HK-2 (cell line): ENCODE measurements at regions not wholly inside any gene's neighbourhood (a gene's known extent, or its start where the extent isn't known, plus 50 kb on each side); places are given as distances from the start of the nearest gene placed in this dataset.
"Not testable (repeated sequence)": the region's sequence is repeated elsewhere in the genome, so short reads cannot be mapped to it uniquely, and the experiment has no call there.

ENCODE experiments used
- DNase-seq: peaks from one replicate; pipeline ENCODE4 v3.0.0-alpha.2; 2018; ENCODE audit not compliant: unreplicated experiment

DNA sequence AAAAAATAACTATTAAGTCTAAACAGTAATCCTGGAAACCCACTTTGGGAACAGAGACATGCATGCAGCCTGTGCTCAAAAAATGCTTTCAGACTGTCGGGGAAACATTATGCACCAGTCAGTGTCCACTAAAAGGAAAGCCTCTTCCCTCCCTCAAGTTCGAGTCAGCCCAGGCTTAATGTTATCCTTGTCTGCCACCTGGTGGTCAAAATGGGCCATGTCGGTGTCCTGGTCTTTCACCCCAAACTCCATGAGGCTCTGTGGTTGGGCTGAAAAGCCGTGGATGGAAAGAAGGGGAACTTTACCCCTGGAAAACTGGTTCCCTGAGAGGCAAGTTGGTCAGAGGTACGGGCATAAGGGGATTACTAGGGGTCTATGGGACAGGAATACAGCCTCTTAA, 88.4 kb upstream of the ZNF492 start:
- DNase-seq: peak; percentile 5

DNA sequence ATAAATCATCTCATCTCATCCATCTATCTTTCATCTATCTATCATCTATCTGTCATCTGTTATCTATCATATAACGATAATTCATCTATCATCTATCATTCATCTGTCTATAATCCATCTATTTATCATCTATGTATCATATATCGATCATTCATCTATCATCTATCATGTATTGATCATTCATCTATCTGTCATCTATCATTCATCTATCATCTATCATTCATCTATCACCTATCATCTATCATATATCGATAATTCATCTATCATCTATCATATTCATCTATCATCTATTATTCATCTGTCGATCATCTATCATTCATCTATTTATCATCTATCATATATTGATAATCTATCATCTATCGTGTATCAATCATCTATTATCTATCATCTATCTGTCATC, 100.4 kb upstream of the ZNF492 start:
- no peak for DNase-seq

DNA sequence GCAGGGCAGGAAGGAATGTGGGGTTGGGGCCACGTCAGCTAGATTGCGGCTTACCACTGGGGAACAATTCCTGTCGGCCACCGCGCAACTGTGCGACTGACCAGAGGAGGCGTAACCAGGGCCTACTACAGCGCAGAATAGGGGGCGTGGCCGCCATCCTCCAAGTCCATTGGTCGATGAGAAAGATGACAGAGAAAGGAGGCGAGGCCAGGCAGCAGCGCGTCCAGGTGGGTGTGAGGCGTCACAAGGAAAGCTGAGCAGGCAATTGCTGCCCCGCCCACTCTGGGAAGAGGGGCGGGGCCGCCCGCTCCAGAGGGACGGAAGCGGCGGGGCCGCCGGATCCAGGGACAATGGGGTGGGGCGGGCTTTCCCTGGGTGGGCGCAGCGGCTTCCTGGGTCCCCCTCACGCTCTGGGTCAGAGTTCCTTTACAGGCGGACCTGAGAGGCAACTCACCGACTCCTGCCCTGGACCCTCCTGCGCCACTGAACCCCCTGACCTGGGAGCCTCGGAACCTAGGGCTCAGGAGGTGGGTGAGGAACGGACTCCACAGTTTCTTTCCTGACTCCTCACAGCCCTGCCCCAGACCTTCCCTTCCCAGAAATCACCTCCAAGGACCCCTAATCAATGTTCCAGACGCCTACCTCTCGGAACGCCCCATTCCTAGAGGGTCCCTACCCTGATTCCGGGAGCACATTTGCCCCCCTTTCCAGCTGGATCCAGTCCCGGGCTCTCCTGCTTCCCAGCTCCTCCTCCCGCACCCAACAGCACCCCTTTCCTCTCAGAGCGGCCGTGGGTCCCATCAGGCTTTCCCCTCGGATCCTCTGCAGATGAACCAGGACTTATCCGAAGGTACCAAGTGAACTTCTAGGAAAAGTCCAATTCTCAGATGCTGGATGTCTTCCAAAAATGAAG, 101.5 kb upstream of the ZNF492 start:
- DNase-seq: no peak

DNA sequence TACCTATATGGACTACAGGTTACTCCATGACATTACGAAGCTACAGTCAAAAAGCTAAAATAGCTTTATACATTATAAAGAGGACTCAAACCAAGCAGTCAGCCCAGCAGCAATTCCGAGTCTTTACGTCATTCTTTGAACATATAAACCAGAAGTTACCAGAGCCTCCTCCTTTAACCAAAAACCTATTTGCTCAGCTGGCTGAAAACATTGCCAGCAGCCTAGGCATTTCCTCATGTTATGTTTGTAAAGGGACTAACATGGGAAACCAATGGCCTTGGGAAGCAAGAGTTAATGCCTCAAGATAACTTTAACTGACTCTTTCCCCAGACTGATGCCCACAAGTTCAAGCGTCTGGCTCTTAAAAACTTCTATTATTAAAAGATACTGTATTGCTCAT, 104.1 kb upstream of the ZNF492 start:
- no peak for DNase-seq

DNA sequence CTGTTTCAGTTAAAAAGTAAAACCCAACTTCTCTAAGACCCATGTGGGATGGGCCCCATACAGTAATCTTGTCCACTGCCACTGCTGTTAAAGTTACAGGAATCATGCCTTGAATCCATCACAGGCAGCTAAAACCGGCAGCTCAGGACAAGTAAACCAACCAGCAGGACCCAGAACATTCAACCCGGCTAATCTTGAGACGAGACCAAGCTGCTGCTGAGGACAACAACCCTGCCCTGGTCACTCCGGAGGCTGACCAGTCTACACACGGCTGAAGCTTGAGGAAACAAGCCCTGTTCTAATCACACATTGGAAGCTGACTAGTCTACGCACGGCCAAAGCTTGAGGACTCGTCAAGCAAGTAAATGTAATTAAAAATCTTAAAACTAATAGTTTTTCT, 105.2 kb upstream of the ZNF492 start:
- DNase-seq: no peak

DNA sequence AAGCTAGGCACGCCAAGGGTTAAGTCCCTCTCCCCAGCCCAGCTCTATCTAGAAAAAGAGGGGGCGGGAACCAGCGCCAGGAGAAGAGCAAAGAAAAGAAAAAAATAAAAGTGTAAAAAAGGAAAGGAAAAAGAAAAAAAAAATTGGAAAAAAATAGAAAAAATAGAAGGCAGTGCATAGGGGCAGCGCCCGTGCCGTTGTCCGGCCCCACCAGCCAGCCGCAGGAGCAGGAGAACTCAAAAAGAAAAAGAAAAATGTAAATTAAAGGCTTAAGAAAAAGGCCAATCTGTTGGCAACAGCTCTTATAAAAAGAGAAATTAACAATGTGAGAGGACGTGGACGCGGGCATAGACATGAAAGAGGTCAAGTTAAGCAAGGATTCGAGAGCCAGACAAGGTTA, 105.4 kb upstream of the ZNF98 start:
- DNase-seq: no peak

DNA sequence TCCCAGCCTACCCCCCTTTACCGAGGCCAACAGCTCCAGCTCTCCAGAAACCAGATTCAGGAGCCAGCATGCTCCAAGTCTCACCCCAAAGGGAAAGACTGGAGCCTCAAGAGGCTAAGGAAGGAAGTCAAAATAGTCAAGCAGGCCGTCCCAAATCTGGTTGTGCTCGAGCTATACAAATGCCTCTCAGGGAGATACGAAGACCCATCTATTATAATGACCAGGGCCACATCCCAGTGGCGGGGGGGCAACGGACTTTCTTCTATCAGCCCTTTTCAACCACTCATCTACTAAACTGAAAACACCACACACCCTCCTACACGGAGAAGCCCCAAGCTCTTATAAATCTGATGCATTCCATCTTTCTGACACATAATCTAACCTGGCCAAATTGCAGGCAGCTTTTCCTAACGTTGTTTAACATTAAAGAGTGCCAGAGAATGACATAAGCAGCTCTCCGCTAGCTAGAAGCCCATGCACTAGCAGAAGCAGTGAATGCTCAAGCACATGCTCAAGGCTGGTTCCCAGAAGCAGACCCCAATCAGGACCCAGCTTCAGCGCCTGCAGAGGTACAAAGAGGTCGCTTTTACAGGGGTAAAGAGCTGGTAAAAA, 104.6 kb upstream of the ZNF98 start:
- DNase-seq: no peak

DNA sequence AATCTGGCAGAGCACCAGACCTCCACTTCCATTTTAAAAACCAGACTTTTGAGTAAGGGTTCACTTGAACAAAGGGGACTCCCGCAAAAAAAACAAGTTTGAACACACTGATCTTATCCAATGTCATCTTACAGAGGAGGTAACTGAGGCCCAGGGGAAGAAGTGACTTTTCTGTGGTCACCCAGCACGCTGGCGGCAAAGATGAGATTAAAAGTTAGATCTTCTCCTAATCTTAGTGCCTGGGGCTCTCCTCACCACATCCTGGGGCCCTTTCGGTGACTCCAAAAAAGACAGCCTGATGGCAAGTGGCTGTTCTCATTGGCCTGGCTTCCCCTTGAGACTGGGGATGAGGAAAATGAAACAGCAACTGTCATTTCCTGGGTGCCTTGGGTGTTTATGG, 101.8 kb upstream of the ZNF98 start:
- no peak for DNase-seq

DNA sequence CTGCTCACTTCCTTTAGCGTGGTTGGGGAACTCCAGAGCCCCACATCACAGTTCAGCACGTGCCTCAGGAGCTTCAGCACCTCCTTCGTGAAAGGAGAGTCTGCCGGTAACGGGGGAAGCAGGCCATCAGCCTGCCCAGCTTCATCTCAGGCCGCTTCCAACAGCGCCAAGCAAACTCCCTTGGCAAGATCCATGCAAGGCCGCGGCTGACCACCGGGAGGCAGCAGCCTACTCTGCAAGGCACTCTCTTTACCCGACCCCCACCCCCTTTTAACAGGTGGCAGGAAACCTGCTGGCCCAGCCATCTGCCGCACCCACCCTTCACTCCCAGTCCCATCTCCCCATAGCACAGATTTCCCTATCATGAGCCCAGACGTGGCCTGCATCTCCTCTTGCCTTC, 97.4 kb upstream of the ZNF98 start:
- DNase-seq: not testable (repeated sequence)

DNA sequence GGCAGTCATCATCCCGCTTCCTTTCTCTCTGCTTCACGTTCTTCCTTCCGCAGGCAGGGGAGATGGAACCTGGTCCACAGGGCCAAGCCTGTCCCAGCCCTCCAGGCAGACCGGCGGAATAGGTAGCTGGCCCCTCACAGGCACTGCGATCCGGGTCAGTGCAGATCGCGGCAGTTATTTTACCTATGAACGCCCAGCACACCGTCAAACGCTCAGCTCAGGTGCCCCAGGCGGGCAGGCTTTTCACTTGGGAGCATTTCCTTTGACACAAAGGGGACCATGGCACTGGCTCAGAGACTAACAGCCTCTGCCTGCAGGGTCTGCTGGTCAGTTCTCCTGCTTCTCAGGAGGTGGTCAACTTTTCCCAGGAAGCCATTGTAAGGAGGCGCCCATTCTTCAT, 97.0 kb upstream of the ZNF98 start:
- DNase-seq: no peak

DNA sequence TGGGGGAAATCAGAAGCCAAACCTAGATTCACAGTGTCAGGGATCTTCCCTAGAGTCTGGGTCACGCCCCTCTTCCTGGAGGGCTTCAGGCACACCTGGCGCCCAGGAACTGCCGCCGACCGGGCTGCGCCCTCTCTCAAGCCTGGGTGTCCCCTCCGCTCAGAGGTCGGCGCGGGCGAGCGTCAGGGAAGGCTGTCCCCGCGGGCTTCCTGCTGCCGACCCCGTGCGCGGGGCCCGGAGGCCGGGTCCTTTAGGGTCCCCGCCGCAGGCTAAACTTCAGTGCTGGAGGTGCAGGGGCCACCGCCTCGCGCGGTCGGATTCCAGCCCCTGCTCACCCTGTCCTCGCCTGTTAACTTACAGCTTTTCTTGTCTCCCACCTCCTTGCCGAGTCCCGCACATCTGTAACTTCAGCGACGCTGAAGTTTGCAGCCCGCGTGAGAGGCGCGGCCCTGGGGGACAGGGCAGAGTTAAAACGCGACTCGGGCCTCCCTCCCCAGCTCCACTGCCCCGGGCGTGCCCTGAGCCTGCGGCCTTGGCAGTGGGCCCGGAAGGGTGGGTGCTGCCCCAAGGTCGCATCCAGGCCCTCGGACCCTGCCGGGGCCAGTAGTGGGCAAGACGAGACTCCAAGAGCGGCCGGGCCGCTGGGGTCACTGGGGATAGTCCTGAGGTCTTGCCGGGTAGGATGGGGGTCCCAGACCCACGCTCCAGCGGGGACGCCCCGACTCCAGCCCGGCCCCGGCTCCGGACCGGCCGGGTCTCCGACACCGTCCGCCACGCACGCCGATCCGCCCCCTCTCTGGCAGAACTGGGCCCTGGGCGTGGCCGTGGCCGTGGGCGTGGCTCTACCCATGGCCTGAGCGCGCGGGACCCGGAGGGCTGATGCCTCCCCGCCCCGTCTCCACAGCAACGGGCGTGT, 95.6 kb upstream of the ZNF98 start:
- no peak for DNase-seq

DNA sequence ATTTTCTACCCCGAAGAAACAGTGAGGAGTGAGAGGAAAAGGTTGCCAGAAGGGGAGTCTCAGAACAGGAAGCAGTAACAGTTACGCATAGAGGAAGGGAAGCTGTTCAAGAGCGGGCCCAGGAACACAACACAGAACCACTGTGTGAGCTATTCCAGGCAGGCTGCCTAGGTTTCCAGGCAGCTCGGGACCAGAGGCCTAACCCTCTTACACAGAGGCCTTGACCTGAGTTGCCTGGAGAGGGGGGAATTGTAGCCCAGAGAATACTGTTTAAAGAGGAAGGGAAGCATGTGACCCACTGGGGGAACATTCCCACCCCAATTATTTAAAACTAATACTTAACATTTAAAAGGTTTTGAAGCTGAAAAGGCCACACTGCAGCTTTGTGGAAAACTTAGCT, 93.3 kb upstream of the ZNF98 start:
- no peak for DNase-seq

DNA sequence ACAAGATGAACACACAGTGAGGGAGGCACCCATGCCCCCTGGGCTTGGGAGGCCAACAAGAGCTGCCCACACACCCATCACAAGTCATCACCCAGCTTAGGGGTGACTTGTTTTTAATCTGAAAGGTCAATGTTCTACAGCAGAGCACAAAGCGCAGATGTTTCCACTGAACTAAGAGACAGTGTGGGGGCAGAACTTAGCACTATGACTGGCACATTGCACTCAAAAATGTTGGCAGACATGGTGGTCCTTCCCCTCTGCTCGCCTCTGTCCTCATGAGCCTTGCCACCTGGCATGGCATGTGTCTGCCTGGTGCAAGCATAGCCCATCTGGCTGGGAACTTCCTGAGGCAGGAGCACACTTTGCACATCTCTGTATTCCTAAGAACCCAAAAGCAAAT, 81.4 kb upstream of the ZNF98 start:
- DNase-seq: no peak

DNA sequence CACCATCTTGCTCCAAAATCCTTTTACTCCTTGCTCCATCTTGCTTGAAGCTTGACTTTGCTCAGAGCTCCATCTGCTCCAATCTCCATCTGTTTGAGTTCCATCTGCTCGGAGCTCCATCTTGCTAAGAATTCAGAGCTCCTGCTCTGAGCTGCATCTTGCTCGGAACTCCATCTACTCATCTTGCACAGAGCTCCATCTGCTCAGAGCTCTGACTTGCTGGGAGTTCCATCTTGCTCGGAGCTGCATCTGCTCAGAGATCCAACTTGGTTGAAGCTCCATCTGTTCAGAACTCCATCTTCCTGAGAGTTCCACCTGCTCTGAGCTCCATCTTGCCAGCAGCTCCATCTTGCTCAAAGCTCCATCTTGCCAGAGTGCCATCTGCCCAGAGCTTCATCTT, 80.6 kb upstream of the ZNF98 start:
- DNase-seq: no peak

DNA sequence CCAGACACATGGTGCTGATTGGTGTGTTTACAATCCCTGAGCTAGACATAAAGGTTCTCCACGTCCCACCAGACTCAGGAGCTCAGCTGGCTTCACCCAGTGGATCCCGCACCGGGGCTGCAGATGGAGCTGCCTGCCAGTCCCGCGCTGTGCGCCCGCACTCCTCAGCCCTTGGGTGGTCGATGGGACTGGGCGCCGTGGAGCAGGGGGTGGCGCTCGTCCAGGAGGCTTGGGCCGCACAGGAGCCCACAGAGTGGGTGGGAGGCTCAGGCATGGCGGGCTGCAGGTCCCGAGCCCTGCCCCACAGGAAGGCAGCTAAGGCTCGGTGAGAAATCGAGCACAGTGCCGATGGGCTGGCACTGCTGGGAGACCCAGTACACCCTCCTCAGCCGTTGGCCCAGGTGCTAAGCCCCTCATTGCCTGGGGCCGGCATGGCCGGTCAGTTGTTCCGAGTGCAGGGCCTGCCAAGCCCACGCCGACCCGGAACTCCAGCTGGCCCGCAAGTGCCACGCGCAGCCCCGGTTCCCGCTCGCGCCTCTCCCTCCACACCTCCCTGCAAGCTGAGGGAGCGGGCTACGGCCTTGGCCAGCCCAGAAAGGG, 76.8 kb upstream of the ZNF98 start:
- not testable (repeated sequence) for DNase-seq

DNA sequence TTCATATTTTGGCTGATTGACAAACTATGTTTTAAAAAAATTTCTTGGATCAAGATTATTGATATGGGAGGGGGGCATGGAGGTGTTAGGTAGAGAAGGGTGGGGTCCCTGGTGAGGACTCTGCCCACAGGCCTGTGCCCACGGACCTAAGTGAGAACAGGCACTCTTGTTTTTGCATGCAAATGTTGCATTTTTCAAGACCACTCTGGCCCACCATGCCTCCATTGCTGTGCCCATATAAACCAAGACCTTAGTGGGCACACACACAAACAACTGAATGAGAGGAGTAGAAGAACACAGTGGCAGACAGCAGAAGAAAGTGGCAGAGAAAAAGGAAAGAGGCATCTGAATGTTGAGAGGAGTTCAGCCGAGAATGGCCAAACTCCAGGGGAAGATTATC, 69.6 kb upstream of the ZNF98 start:
- DNase-seq: no peak

DNA sequence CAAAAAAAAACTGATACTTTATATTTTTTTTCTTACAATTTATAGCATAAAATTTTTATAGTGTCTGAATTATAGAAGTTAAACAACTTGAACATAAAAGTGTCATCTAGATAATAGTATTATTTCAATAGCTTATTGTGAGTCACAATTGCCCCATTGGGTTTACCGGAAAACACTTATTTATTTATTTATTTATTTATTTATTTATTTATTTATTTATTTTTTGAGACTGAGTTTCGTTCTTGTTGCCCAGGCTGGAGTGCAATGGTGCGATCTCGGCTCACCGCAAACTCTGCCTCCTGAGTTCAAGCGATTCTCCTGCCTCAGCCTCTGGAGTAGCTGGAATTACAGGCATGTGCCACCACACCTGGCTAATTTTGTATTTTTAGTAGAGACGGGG, 61.4 kb upstream of the ZNF98 start:
- not testable (repeated sequence) for DNase-seq

DNA sequence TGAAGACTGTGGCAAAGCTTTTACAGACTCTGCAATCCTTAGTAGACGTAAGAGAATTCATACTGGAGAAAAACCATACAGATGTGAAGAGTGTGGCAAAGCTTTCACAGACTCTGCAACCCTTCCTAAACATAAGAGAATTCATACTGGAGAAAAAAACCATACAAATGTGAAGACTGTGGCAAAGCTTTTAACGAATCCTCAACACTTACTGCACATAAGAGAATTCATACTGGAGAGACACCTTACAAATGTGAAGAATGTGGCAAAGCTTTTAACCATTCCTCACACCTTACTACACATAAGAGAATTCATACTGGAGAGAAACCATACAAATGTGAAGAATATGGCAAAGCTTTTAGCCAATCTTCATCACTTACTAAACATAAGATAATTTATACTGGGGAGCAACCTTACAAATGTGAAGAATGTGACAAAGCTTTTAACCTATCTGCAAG, 50.1 kb upstream of the ZNF98 start:
- no peak for DNase-seq
